Amniotic epithelial cell (primary cell): ENCODE measurements at regions not wholly inside any gene's neighbourhood (a gene's known extent, or its start where the extent isn't known, plus 50 kb on each side); places are given as distances from the start of the nearest gene placed in this dataset.
"Not testable (repeated sequence)": the region's sequence is repeated elsewhere in the genome, so short reads cannot be mapped to it uniquely, and the experiment has no call there.

Experiments used
- DNase-seq: peaks from one replicate; pipeline ENCODE4 v3.0.0-alpha.2; 2010; ENCODE audit warnings: low read depth

GRCh38 chr2:183799761-183800160 is 675.5 kb downstream of the NUP35 start:
- DNase-seq, result no peak

- DNase-seq, result no peak
Measured at GRCh38 chr2:183803596-183803995, 679.4 kb downstream of the NUP35 start.

- DNase-seq, result no peak
Measured at GRCh38 chr2:183807870-183808269, 683.6 kb downstream of the NUP35 start.

GRCh38 chr2:183809404-183809803 is 685.2 kb downstream of the NUP35 start:
- DNase-seq, result no peak

- no peak for DNase-seq
Measured at GRCh38 chr2:183811281-183811680, 687.0 kb downstream of the NUP35 start.

- peak; percentile 4 for DNase-seq
Measured at GRCh38 chr2:183812091-183812490, 687.8 kb downstream of the NUP35 start.

GRCh38 chr2:183825710-183826109 is 701.5 kb downstream of the NUP35 start:
- DNase-seq, result no peak

GRCh38 chr2:183829931-183830330 is 705.7 kb downstream of the NUP35 start:
- DNase-seq, result no peak

- no peak for DNase-seq
Measured at GRCh38 chr2:183837157-183837556, 712.9 kb downstream of the NUP35 start.

- DNase-seq, result no peak
Measured at GRCh38 chr2:183838295-183838694, 714.1 kb downstream of the NUP35 start.

- no peak for DNase-seq
Measured at GRCh38 chr2:183840061-183840584, 715.9 kb downstream of the NUP35 start.

- not testable (repeated sequence) for DNase-seq
Measured at GRCh38 chr2:183849826-183850225, 725.6 kb downstream of the NUP35 start.

- DNase-seq, result no peak
Measured at GRCh38 chr2:183859129-183859528, 734.9 kb downstream of the NUP35 start.

GRCh38 chr2:183866666-183867065 is 731.7 kb upstream of the ZNF804A start:
- peak; percentile 15 for DNase-seq

GRCh38 chr2:183867206-183867605 is 731.1 kb upstream of the ZNF804A start:
- DNase-seq, result no peak

GRCh38 chr2:183868153-183868552 is 730.2 kb upstream of the ZNF804A start:
- peak; percentile 27 for DNase-seq

- peak; percentile 40 for DNase-seq
Measured at GRCh38 chr2:183868707-183869106, 729.6 kb upstream of the ZNF804A start.

- DNase-seq, result no peak
Measured at GRCh38 chr2:183872131-183872530, 726.2 kb upstream of the ZNF804A start.

- no peak for DNase-seq
Measured at GRCh38 chr2:183881978-183882377, 716.4 kb upstream of the ZNF804A start.

GRCh38 chr2:183892315-183892941 is 705.9 kb upstream of the ZNF804A start:
- DNase-seq, result no peak

- DNase-seq, result peak; percentile 4
Measured at GRCh38 chr2:183898641-183899040, 699.7 kb upstream of the ZNF804A start.

GRCh38 chr2:183901931-183902330 is 696.4 kb upstream of the ZNF804A start:
- no peak for DNase-seq

- no peak for DNase-seq
Measured at GRCh38 chr2:183903026-183903425, 695.3 kb upstream of the ZNF804A start.

GRCh38 chr2:183916041-183916440 is 682.3 kb upstream of the ZNF804A start:
- DNase-seq, result not testable (repeated sequence)
